Non-pigmented ciliary epithelial cell (primary cell): ENCODE measurements at regions not wholly inside any gene's neighbourhood (a gene's known extent, or its start where the extent isn't known, plus 50 kb on each side); places are given as distances from the start of the nearest gene placed in this dataset.

Experiments
- DNase-seq: peaks from one replicate; pipeline ENCODE4 v3.0.0-alpha.2; 2010; ENCODE audit warnings: low read depth

GRCh38 chr7:26048663-26049062, 103.3 kb upstream of the NFE2L3 start:
- no peak for DNase-seq

- no peak for DNase-seq
Observed at GRCh38 chr7:26049081-26049480, 102.9 kb upstream of the NFE2L3 start.

- no peak for DNase-seq
Observed at GRCh38 chr7:26051021-26051420, 101.0 kb upstream of the NFE2L3 start.

GRCh38 chr7:26052706-26053105, 99.3 kb upstream of the NFE2L3 start:
- DNase-seq: no peak

- DNase-seq: no peak
Observed at GRCh38 chr7:26054386-26054785, 97.6 kb upstream of the NFE2L3 start.

GRCh38 chr7:26055241-26055640, 96.8 kb upstream of the NFE2L3 start:
- no peak for DNase-seq

GRCh38 chr7:26060733-26061677, 91.0 kb upstream of the NFE2L3 start:
- no peak for DNase-seq

GRCh38 chr7:26061678-26062603, 90.1 kb upstream of the NFE2L3 start:
- DNase-seq: no peak

- no peak for DNase-seq
Observed at GRCh38 chr7:26065652-26066051, 86.3 kb upstream of the NFE2L3 start.

GRCh38 chr7:26066736-26067135, 85.3 kb upstream of the NFE2L3 start:
- no peak for DNase-seq

GRCh38 chr7:26070290-26070689, 81.7 kb upstream of the NFE2L3 start:
- no peak for DNase-seq

GRCh38 chr7:26071622-26072456, 80.2 kb upstream of the NFE2L3 start:
- DNase-seq: no peak

GRCh38 chr7:26073041-26073440, 79.0 kb upstream of the NFE2L3 start:
- no peak for DNase-seq

GRCh38 chr7:26074919-26075318, 77.1 kb upstream of the NFE2L3 start:
- no peak for DNase-seq

- no peak for DNase-seq
Observed at GRCh38 chr7:26076691-26077090, 75.3 kb upstream of the NFE2L3 start.

- no peak for DNase-seq
Observed at GRCh38 chr7:26078437-26079336, 73.3 kb upstream of the NFE2L3 start.

- no peak for DNase-seq
Observed at GRCh38 chr7:26081638-26082037, 70.4 kb upstream of the NFE2L3 start.

- peak; percentile 26 for DNase-seq
Observed at GRCh38 chr7:26083113-26083512, 68.9 kb upstream of the NFE2L3 start.

- no peak for DNase-seq
Observed at GRCh38 chr7:26084418-26084817, 67.6 kb upstream of the NFE2L3 start.

- DNase-seq: no peak
Observed at GRCh38 chr7:26085771-26086170, 66.2 kb upstream of the NFE2L3 start.
